ENCODE measurements at regions not wholly inside any gene's neighbourhood (a gene's known extent, or its start where the extent isn't known, plus 50 kb on each side); places are given as distances from the start of the nearest gene placed in this dataset.
A peak's percentile ranks its signal among the peaks of the same experiment; 100 is the strongest.

DNA sequence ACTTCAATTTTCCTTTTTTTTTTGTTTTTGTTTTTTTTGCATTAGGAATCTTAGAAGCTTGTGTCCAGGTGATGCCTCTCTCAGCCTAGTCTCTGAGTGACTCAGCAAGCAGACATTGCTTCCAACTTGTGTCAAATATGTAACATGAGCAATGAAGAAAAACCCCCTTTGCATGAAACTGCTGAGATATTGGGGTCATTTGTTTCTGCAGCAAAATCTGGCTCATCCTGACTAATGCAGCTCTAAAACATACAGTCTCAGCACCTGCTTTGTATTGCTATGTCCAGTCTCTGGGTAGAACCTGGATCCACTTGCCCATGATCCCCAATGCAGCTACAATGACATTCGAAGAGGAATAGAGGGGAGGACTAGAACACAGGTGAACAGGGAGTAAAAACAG is 55.7 kb upstream of the LRFN2 start:
- H3K9me1 ChIP-seq (ENCODE audit: control insufficient read depth, insufficient read depth, low read length): no peaks in the 10 kb centered on the region
- ChIA-PET CTCF (ENCODE audit: low intra/inter-chr PET ratio) (no interaction called here), POLR2A (interaction anchor here (1.3 kb wide), 1 partner anchor 10 kb away, joined by 5 read pairs; no protein-coding TSS in a partner anchor)
- intact Hi-C loops (cut with micrococcal nuclease) (no loop called here), in situ Hi-C loops (cut with MboI) (no loop called here)
- ATAC-seq (no peak), DNase-seq (ENCODE audit: extremely low read depth in 1 of 4, low spot score in 3 of 4) (no peak), FAIRE-seq (no peak)
- TF ChIP-seq RNF2 (IDR thresholded peaks at IDR 0.05) (no peak), ZNF12 (CRISPR knock-in tag; IDR thresholded peaks at IDR 0.05) (peak; percentile 88)
- no TSS peak for BruUV-seq (replicated peaks)
- no peaks in the 10 kb centered on the region for H3K36me3 ChIP-seq (ENCODE audit: control insufficient read depth, insufficient read depth, low read length)
- no peaks in the 10 kb centered on the region for H4K20me1 ChIP-seq (replicated peaks; ENCODE audit: control insufficient read depth, insufficient read depth, low read length)
- H3K27me3 ChIP-seq (ENCODE audit: control insufficient read depth in 2 of 2, insufficient read depth in 2 of 2, low read length in 2 of 2): peaks cover 0 to 5% of the 10 kb centered on the region in 2 experiments; a peak in 1 of 5 replicates
- no peaks in the 10 kb centered on the region for H3K4me1 ChIP-seq (replicated peaks in 1 of 2; ENCODE audit: control insufficient read depth in 2 of 2, insufficient read depth in 2 of 2, low read length in 2 of 2)
- H3K9ac ChIP-seq (ENCODE audit: insufficient read depth in 1 of 2, low read depth in 2 of 2, low read length in 2 of 2): no peak overlapping the region
- no peak overlapping the region for H3K27ac ChIP-seq (ENCODE audit: extremely low read depth, low read depth, low read length)
- no peak overlapping the region for H2AFZ ChIP-seq (ENCODE audit: low read depth, low read length)
- no peaks in the 10 kb centered on the region for H3K79me2 ChIP-seq (ENCODE audit: control insufficient read depth, insufficient read depth, low read length)
- H3K9me3 ChIP-seq (replicated peaks; ENCODE audit: control insufficient read depth, insufficient read depth, low read depth, low read length): no peaks in the 10 kb centered on the region
- WGBS (ENCODE audit: insufficient coverage, low coverage, missing lambda C conversion rate): 7% methylated on average over 1 of the region's 1 CpG
- H3K4me3 ChIP-seq: no peak overlapping the region
- no peak overlapping the region for H3K4me2 ChIP-seq (ENCODE audit: insufficient read depth, low read length)

- no TSS peak for BruUV-seq (replicated peaks)
- in situ Hi-C loops (cut with MboI): no loop called here
- ChIA-PET CTCF (ENCODE audit: low intra/inter-chr PET ratio) (no interaction called here), POLR2A (interaction anchor here (1.3 kb wide), 1 partner anchor 9 kb away, joined by 5 read pairs; no protein-coding TSS in a partner anchor)
- Histone ChIP-seq H3K4me1 (replicated peaks in 1 of 2; ENCODE audit: control insufficient read depth in 2 of 2, insufficient read depth in 2 of 2, low read length in 2 of 2) (no peaks in the 10 kb centered on the region), H4K20me1 (replicated peaks; ENCODE audit: control insufficient read depth, insufficient read depth, low read length) (no peaks in the 10 kb centered on the region), H3K36me3 (ENCODE audit: control insufficient read depth, insufficient read depth, low read length) (no peaks in the 10 kb centered on the region), H3K27ac (ENCODE audit: extremely low read depth, low read depth, low read length) (no peak overlapping the region), H3K4me2 (ENCODE audit: insufficient read depth, low read length) (no peak overlapping the region), H2AFZ (ENCODE audit: low read depth, low read length) (no peak overlapping the region), H3K9ac (ENCODE audit: insufficient read depth in 1 of 2, low read depth in 2 of 2, low read length in 2 of 2) (no peak overlapping the region), H3K27me3 (ENCODE audit: control insufficient read depth in 2 of 2, insufficient read depth in 2 of 2, low read length in 2 of 2) (0 out of 5 replicates have a peak, but pooled peaks cover 0 to 5% of the 10 kb centered on the region in 2 experiments), H3K9me3 (replicated peaks; ENCODE audit: control insufficient read depth, insufficient read depth, low read depth, low read length) (no peaks in the 10 kb centered on the region), H3K4me3 (no peak overlapping the region), H3K9me1 (ENCODE audit: control insufficient read depth, insufficient read depth, low read length) (no peaks in the 10 kb centered on the region), H3K79me2 (ENCODE audit: control insufficient read depth, insufficient read depth, low read length) (no peaks in the 10 kb centered on the region)
- 0% methylated on average over 5 of the region's 5 CpGs for WGBS (ENCODE audit: insufficient coverage, low coverage, missing lambda C conversion rate)
- peak; percentile 92 for TF ChIP-seq ZFP36 (IDR thresholded peaks at IDR 0.05; ENCODE audit: low read depth, low read length, partially characterized antibody)
- TF ChIP-seq, protein P1, sequence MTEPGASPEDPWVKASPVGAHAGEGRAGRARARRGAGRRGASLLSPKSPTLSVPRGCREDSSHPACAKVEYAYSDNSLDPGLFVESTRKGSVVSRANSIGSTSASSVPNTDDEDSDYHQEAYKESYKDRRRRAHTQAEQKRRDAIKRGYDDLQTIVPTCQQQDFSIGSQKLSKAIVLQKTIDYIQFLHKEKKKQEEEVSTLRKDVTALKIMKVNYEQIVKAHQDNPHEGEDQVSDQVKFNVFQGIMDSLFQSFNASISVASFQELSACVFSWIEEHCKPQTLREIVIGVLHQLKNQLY (CRISPR knock-in tag; conservative IDR thresholded peaks at IDR 0.05): no peak
- FAIRE-seq (no peak), DNase-seq (ENCODE audit: extremely low read depth in 1 of 4, low spot score in 3 of 4) (no peak), ATAC-seq (no peak)
- intact Hi-C loops (cut with micrococcal nuclease): no loop called here
Measured at GRCh38 chr6:40642190-40642589, 55.0 kb upstream of the LRFN2 start.
